HG03558 (cell line): ENCODE measurements at regions not wholly inside any gene's neighbourhood (a gene's known extent, or its start where the extent isn't known, plus 50 kb on each side); places are given as distances from the start of the nearest gene placed in this dataset.

Source experiments
- ATAC-seq: cut with Tn5 transposase; IDR thresholded peaks from one replicate; pipeline ENCODE4 v1.9.1; 2021; ENCODE audit warnings: moderate number of reproducible peaks; ENCODE audit not compliant: unreplicated experiment; ENCODE audit errors: extremely low read depth

- no peak for ATAC-seq
Measured at GRCh38 chr12:45548426-45548825, 181.1 kb upstream of the ARID2 start.

GRCh38 chr12:45549337-45549902, 180.1 kb upstream of the ARID2 start:
- no peak for ATAC-seq

GRCh38 chr12:45553204-45553603, 176.3 kb upstream of the ARID2 start:
- ATAC-seq, result no peak

GRCh38 chr12:45557016-45557415, 172.5 kb upstream of the ARID2 start:
- ATAC-seq, result no peak

- no peak for ATAC-seq
Measured at GRCh38 chr12:45558353-45558752, 171.2 kb upstream of the ARID2 start.

- no peak for ATAC-seq
Measured at GRCh38 chr12:45559537-45559936, 170.0 kb upstream of the ARID2 start.

GRCh38 chr12:45560689-45561088, 168.8 kb upstream of the ARID2 start:
- no peak for ATAC-seq

GRCh38 chr12:45561488-45561887, 168.0 kb upstream of the ARID2 start:
- no peak for ATAC-seq

- ATAC-seq, result no peak
Measured at GRCh38 chr12:45565590-45565989, 163.9 kb upstream of the ARID2 start.

GRCh38 chr12:45566257-45566656, 163.2 kb upstream of the ARID2 start:
- no peak for ATAC-seq

GRCh38 chr12:45568808-45569207, 160.7 kb upstream of the ARID2 start:
- ATAC-seq, result no peak

GRCh38 chr12:45570501-45570900, 159.0 kb upstream of the ARID2 start:
- no peak for ATAC-seq

- ATAC-seq, result no peak
Measured at GRCh38 chr12:45572114-45572513, 157.4 kb upstream of the ARID2 start.

GRCh38 chr12:45575417-45575816, 154.1 kb upstream of the ARID2 start:
- ATAC-seq, result no peak

GRCh38 chr12:45575823-45576475, 153.6 kb upstream of the ARID2 start:
- ATAC-seq, result peak; percentile 42

GRCh38 chr12:45577844-45578399, 151.6 kb upstream of the ARID2 start:
- no peak for ATAC-seq

- no peak for ATAC-seq
Measured at GRCh38 chr12:45580356-45580969, 149.0 kb upstream of the ARID2 start.

- no peak for ATAC-seq
Measured at GRCh38 chr12:45581112-45581511, 148.4 kb upstream of the ARID2 start.

- no peak for ATAC-seq
Measured at GRCh38 chr12:45582536-45582935, 147.0 kb upstream of the ARID2 start.

GRCh38 chr12:45582986-45583659, 146.4 kb upstream of the ARID2 start:
- no peak for ATAC-seq

GRCh38 chr12:45584336-45584735, 145.2 kb upstream of the ARID2 start:
- no peak for ATAC-seq
